SK-N-SH treated with all-trans-retinoic acid at 6 μM for 48 hours (cell line): ENCODE measurements at regions not wholly inside any gene's neighbourhood (a gene's known extent, or its start where the extent isn't known, plus 50 kb on each side); places are given as distances from the start of the nearest gene placed in this dataset.

Source experiments
- ARNTL ChIP-seq: fragments of 450-650 bp; formaldehyde crosslinking; IDR thresholded peaks from 2 replicates; pipeline ENCODE4 v1.5.0; 2020; ENCODE audit warnings: low read depth, mild to moderate bottlenecking, moderate library complexity, borderline replicate concordance
- CSRNP3 ChIP-seq: fragments of 250-450 bp; sonication (Bioruptor Pico); IDR thresholded peaks from 2 replicates; pipeline ENCODE4 v1.5.1; 2021; ENCODE audit warnings: mild to moderate bottlenecking, moderate library complexity
- GLIS3 ChIP-seq: fragments of 250-450 bp; sonication (Bioruptor Pico); IDR thresholded peaks from 2 replicates; pipeline ENCODE4 v1.5.0; 2020; ENCODE audit warnings: mild to moderate bottlenecking, moderate library complexity
- PATZ1 ChIP-seq: fragments of 250-450 bp; sonication (Bioruptor Pico); IDR thresholded peaks from 2 replicates; pipeline ENCODE4 v1.8.0; 2020; ENCODE audit warnings: mild to moderate bottlenecking, moderate library complexity, borderline replicate concordance
- ZFP3 ChIP-seq: fragments of 250-450 bp; sonication (Bioruptor Pico); IDR thresholded peaks from 2 replicates; pipeline ENCODE4 v1.5.0; 2020; ENCODE audit warnings: mild to moderate bottlenecking, moderate library complexity
- ZNF565 ChIP-seq: fragments of 450-650 bp; formaldehyde crosslinking; conservative IDR thresholded peaks from 2 replicates; pipeline ENCODE4 v1.5.0; 2020; ENCODE audit warnings: low read depth, mild to moderate bottlenecking, moderate library complexity
- ZNF70 ChIP-seq: fragments of 450-650 bp; formaldehyde crosslinking; IDR thresholded peaks from 2 replicates; pipeline ENCODE4 v1.5.0; 2020; ENCODE audit warnings: mild to moderate bottlenecking, moderate library complexity
- ZNF8 ChIP-seq: fragments of 450-650 bp; formaldehyde crosslinking; IDR thresholded peaks from 2 replicates; pipeline ENCODE4 v1.5.0; 2020; ENCODE audit warnings: mild to moderate bottlenecking, moderate library complexity
- TF ChIP-seq, protein P1 (sequence below): fragments of 250-450 bp; sonication (Bioruptor Pico); IDR thresholded peaks from 2 replicates; pipeline ENCODE4 v1.8.0; 2021; ENCODE audit warnings: low read depth, mild to moderate bottlenecking, moderate library complexity, borderline replicate concordance

- no peak for TF ChIP-seq CSRNP3 (CRISPR knock-in tag)
- no peak for TF ChIP-seq GLIS3 (CRISPR knock-in tag)
- TF ChIP-seq ZNF565 (CRISPR knock-in tag): no peak
- no peak for TF ChIP-seq ARNTL (CRISPR knock-in tag)
- TF ChIP-seq ZNF70 (CRISPR knock-in tag): no peak
- TF ChIP-seq, protein P1, sequence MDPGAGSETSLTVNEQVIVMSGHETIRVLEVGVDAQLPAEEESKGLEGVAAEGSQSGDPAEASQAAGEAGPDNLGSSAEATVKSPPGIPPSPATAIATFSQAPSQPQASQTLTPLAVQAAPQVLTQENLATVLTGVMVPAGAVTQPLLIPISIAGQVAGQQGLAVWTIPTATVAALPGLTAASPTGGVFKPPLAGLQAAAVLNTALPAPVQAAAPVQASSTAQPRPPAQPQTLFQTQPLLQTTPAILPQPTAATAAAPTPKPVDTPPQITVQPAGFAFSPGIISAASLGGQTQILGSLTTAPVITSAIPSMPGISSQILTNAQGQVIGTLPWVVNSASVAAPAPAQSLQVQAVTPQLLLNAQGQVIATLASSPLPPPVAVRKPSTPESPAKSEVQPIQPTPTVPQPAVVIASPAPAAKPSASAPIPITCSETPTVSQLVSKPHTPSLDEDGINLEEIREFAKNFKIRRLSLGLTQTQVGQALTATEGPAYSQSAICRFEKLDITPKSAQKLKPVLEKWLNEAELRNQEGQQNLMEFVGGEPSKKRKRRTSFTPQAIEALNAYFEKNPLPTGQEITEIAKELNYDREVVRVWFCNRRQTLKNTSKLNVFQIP (CRISPR knock-in tag): no peak
- TF ChIP-seq PATZ1: no peak
- no peak for TF ChIP-seq ZFP3
- no peak for TF ChIP-seq ZNF8
Measured at GRCh38 chr13:106344342-106344741, 191.1 kb downstream of the EFNB2 start.
